OCI-LY3 (cell line): ENCODE measurements at regions not wholly inside any gene's neighbourhood (a gene's known extent, or its start where the extent isn't known, plus 50 kb on each side); places are given as distances from the start of the nearest gene placed in this dataset.

Experiments
- EZH2phosphoT487 ChIP-seq: fragments of 200-600 bp; shearing (Covaris generic); IDR thresholded peaks from 2 replicates; pipeline ENCODE4 v1.6.1; 2018; ENCODE audit warnings: antibody characterized with exemption, mixed run types, low read depth
- TF ChIP-seq, protein P1 (sequence below): fragments of 200-600, 300-600 bp; sonication (generic); IDR thresholded peaks from 2 replicates; pipeline ENCODE4 v1.5.1; 2014; ENCODE audit warnings: antibody characterized with exemption, low read length, low read depth

DNA sequence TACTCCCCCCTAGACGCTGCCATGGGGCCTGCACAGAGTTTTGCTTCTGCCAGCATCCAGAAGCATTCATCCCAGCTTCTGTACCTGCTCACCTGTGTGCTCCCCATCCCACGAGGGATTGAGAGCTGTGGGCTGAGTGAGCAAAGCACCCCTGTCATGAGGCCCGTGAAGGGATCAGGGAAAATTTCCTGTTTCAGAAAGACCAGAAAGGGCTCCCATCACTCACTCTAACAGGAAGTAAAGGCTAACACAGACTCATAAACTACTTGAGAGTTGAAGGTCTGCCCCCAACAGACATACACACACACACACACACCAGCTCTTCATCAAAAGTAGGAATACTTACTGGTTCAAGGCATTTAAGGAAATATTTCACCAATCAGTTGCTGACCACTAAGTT is 256.5 kb upstream of the NT5E start:
- TF ChIP-seq, protein P1, sequence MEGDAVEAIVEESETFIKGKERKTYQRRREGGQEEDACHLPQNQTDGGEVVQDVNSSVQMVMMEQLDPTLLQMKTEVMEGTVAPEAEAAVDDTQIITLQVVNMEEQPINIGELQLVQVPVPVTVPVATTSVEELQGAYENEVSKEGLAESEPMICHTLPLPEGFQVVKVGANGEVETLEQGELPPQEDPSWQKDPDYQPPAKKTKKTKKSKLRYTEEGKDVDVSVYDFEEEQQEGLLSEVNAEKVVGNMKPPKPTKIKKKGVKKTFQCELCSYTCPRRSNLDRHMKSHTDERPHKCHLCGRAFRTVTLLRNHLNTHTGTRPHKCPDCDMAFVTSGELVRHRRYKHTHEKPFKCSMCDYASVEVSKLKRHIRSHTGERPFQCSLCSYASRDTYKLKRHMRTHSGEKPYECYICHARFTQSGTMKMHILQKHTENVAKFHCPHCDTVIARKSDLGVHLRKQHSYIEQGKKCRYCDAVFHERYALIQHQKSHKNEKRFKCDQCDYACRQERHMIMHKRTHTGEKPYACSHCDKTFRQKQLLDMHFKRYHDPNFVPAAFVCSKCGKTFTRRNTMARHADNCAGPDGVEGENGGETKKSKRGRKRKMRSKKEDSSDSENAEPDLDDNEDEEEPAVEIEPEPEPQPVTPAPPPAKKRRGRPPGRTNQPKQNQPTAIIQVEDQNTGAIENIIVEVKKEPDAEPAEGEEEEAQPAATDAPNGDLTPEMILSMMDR: no peak
- TF ChIP-seq EZH2phosphoT487: no peak
